H9 (cell line): ENCODE measurements at regions not wholly inside any gene's neighbourhood (a gene's known extent, or its start where the extent isn't known, plus 50 kb on each side); places are given as distances from the start of the nearest gene placed in this dataset.

Experiments
- DNase-seq: peaks from one replicate; pipeline ENCODE4 v3.0.0-alpha.2; 2017
- H2AFZ ChIP-seq: one replicate; pipeline ENCODE4 v1.6.1; 2013; ENCODE audit warnings: mild to moderate bottlenecking, low read length, control low read depth, moderate library complexity
- H2AK5ac ChIP-seq: 2 replicates; pipeline ENCODE4 v1.6.1; 2013; ENCODE audit warnings: low read length, control low read depth, mixed read lengths; ENCODE audit not compliant: insufficient read length
- H2BK120ac ChIP-seq: one replicate; pipeline ENCODE4 v1.6.1; 2013; ENCODE audit warnings: low read depth, mild to moderate bottlenecking, low read length, control low read depth, inconsistent platforms; ENCODE audit not compliant: poor library complexity, severe bottlenecking
- H2BK12ac ChIP-seq: 2 replicates; pipeline ENCODE4 v1.6.1; 2013; ENCODE audit warnings: low read length, control low read depth, mixed read lengths, low read depth; ENCODE audit not compliant: insufficient read length
- H2BK15ac ChIP-seq: 2 replicates; pipeline ENCODE4 v1.6.1; 2013; ENCODE audit warnings: low read depth, low read length, control low read depth
- H2BK20ac ChIP-seq: one replicate; pipeline ENCODE4 v1.6.1; 2013; ENCODE audit warnings: low read depth, mild to moderate bottlenecking, low read length, control low read depth, inconsistent platforms; ENCODE audit not compliant: poor library complexity, severe bottlenecking
- H2BK5ac ChIP-seq: 2 replicates; pipeline ENCODE4 v1.6.1; 2013; ENCODE audit warnings: low read length, control low read depth, mixed read lengths; ENCODE audit not compliant: insufficient read length
- H3K14ac ChIP-seq: 2 replicates; pipeline ENCODE4 v1.6.1; 2013; ENCODE audit warnings: low read length, control low read depth; ENCODE audit not compliant: insufficient read depth
- H3K18ac ChIP-seq: 2 replicates; pipeline ENCODE4 v1.6.1; 2013; ENCODE audit warnings: low read depth, mild to moderate bottlenecking, mixed read lengths, low read length, control low read depth; ENCODE audit not compliant: insufficient read length
- H3K23ac ChIP-seq: 2 replicates; pipeline ENCODE4 v1.6.1; 2013; ENCODE audit warnings: low read length, control low read depth, mixed read lengths, low read depth; ENCODE audit not compliant: insufficient read length
- H3K23me2 ChIP-seq: 2 replicates; pipeline ENCODE4 v1.6.1; 2013; ENCODE audit warnings: low read depth, mild to moderate bottlenecking, mixed read lengths, low read length, control low read depth; ENCODE audit not compliant: insufficient read length, poor library complexity, severe bottlenecking
- H3K27ac ChIP-seq: 2 replicates; pipeline ENCODE4 v1.5.1; 2013; ENCODE audit warnings: low read length, control low read depth, mixed read lengths, low read depth; ENCODE audit not compliant: insufficient read length
- H3K27me3 ChIP-seq: 2 replicates; pipeline ENCODE4 v1.6.1; 2013; ENCODE audit warnings: low read length, control low read depth, inconsistent platforms; ENCODE audit not compliant: insufficient read depth
- H3K4ac ChIP-seq: 2 replicates; pipeline ENCODE4 v1.6.1; 2013; ENCODE audit warnings: low read depth, mild to moderate bottlenecking, control low read depth, inconsistent platforms, low read length, moderate library complexity
- H3K4me1 ChIP-seq: 2 replicates; pipeline ENCODE4 v1.6.1; 2013; ENCODE audit warnings: low read length, control low read depth, inconsistent platforms; ENCODE audit not compliant: insufficient read depth
- H3K4me2 ChIP-seq: 2 replicates; pipeline ENCODE4 v1.6.1; 2013; ENCODE audit warnings: low read length, control low read depth, mixed read lengths; ENCODE audit not compliant: insufficient read length, insufficient read depth
- H3K56ac ChIP-seq: 2 replicates; pipeline ENCODE4 v1.6.1; 2013; ENCODE audit warnings: low read depth, mild to moderate bottlenecking, mixed read lengths, low read length, control low read depth; ENCODE audit not compliant: insufficient read length
- H3K79me1 ChIP-seq: 2 replicates; pipeline ENCODE4 v1.6.1; 2013; ENCODE audit warnings: low read depth, mild to moderate bottlenecking, moderate library complexity, low read length, control low read depth, inconsistent platforms; ENCODE audit not compliant: insufficient read depth, poor library complexity, severe bottlenecking
- H3K79me2 ChIP-seq: 2 replicates; pipeline ENCODE4 v1.6.1; 2013; ENCODE audit warnings: low read length, control low read depth, inconsistent platforms; ENCODE audit not compliant: insufficient read depth
- H3K9ac ChIP-seq: 2 replicates; pipeline ENCODE4 v1.6.1; 2013; ENCODE audit warnings: low read length, control low read depth, mixed read lengths; ENCODE audit not compliant: insufficient read length; ENCODE audit errors: extremely low read depth
- H3K9me3 ChIP-seq: one replicate; pipeline ENCODE4 v1.6.1; 2013; ENCODE audit warnings: low read depth, low read length, inconsistent platforms; ENCODE audit not compliant: control insufficient read depth
- H3T11ph ChIP-seq: one replicate; pipeline ENCODE4 v1.6.1; 2013; ENCODE audit warnings: mild to moderate bottlenecking, low read length, control low read depth, inconsistent platforms
- H4K20me1 ChIP-seq: one replicate; pipeline ENCODE4 v1.6.1; 2013; ENCODE audit not compliant: control insufficient read depth, insufficient read length, insufficient read depth
- H4K5ac ChIP-seq: 2 replicates; pipeline ENCODE4 v1.6.1; 2013; ENCODE audit warnings: low read depth, mild to moderate bottlenecking, mixed read lengths, low read length, control low read depth; ENCODE audit not compliant: insufficient read length
- H4K8ac ChIP-seq: replicated peaks from 2 replicates; pipeline ENCODE4 v1.6.1; 2013; ENCODE audit warnings: low read length, control low read depth, mixed read lengths, low read depth; ENCODE audit not compliant: insufficient read length
- H4K91ac ChIP-seq: 2 replicates; pipeline ENCODE4 v1.6.1; 2013; ENCODE audit warnings: low read depth, mild to moderate bottlenecking, moderate library complexity, mixed read lengths, low read length, control low read depth; ENCODE audit not compliant: insufficient read length
- H3K27ac Mint-ChIP-seq, 3 experiments: 2 replicates in 2 of 3; 3 replicates in 1 of 3; pipeline ENCODE4 v1.8.0; 2020 to 2021; ENCODE audit warnings: mixed read lengths in 3 of 3, mild to moderate bottlenecking in 1 of 3, moderate library complexity in 1 of 3
- H3K27me3 Mint-ChIP-seq: 2 replicates; pipeline ENCODE4 v1.8.0; 2021; ENCODE audit warnings: low read depth, mild to moderate bottlenecking, moderate library complexity, mixed read lengths
- H3K36me3 Mint-ChIP-seq, 3 experiments: 2 replicates in 2 of 3; 3 replicates in 1 of 3; pipeline ENCODE4 v1.8.0; 2020 to 2021; ENCODE audit warnings: low read depth in 3 of 3, mixed read lengths in 3 of 3; ENCODE audit not compliant: insufficient read depth in 1 of 3
- H3K4me1 Mint-ChIP-seq, 2 experiments: 2 replicates each; pipeline ENCODE4 v1.8.0; 2020; ENCODE audit warnings: mixed read lengths in 2 of 2
- H3K4me3 Mint-ChIP-seq, 2 experiments: 2 replicates in 1 of 2; 3 replicates in 1 of 2; pipeline ENCODE4 v1.8.0; 2020 to 2021; ENCODE audit warnings: mild to moderate bottlenecking in 2 of 2, mixed read lengths in 2 of 2, moderate library complexity in 1 of 2
- H3K9me3 Mint-ChIP-seq, 2 experiments: 2 replicates in 1 of 2; 3 replicates in 1 of 2; pipeline ENCODE4 v1.8.0; 2020; ENCODE audit warnings: mild to moderate bottlenecking in 2 of 2, mixed read lengths in 2 of 2, moderate library complexity in 1 of 2
- CTCF ChIP-seq: fragments of 200-600 bp; sonication (generic); conservative IDR thresholded peaks from 3 replicates; pipeline ENCODE4 v1.8.0; 2021; ENCODE audit warnings: antibody characterized with exemption, mild to moderate bottlenecking
- WGBS: extraction: QIAGEN DNeasy Blood & Tissue Kit; methylation state at CpG from one replicate; pipeline ENCODE4 v1.1.7; 2013; ENCODE audit warnings: missing lambda C conversion rate, low lambda C conversion rate, mixed read lengths; ENCODE audit not compliant: insufficient read length; ENCODE audit errors: extremely low coverage; 5-methylcytosine and 5-hydroxymethylcytosine counted together

- H3K4me1 ChIP-seq, result no peaks in the 10 kb centered on the region
- H3T11ph ChIP-seq, result no peak overlapping the region
- no peaks in the 10 kb centered on the region for H3K79me1 ChIP-seq
- no peak overlapping the region for H3K27ac ChIP-seq
- no peak overlapping the region for H2BK15ac ChIP-seq
- no peak overlapping the region for H4K8ac ChIP-seq
- H4K5ac ChIP-seq, result no peak overlapping the region
- no peak overlapping the region for H2BK12ac ChIP-seq
- Mint-ChIP-seq H3K4me1 (peaks cover 9 to 12% of the 10 kb centered on the region in 2 experiments), H3K9me3 (peaks cover 10 to 15% of the 10 kb centered on the region in 2 experiments), H3K4me3 (no peak overlapping the region), H3K36me3 (peaks cover 3 to 9% (median 3%) of the 10 kb centered on the region in 3 experiments; a peak in 6 of 7 replicates), H3K27ac (no peak overlapping the region), H3K27me3 (peaks cover 62% of the 10 kb centered on the region)
- no peaks in the 10 kb centered on the region for H3K79me2 ChIP-seq
- no peak overlapping the region for H3K23ac ChIP-seq
- TF ChIP-seq CTCF, result no peak
- H2AFZ ChIP-seq, result no peak overlapping the region
- no peak overlapping the region for H2BK120ac ChIP-seq
- no peak overlapping the region for H2BK5ac ChIP-seq
- no peak for DNase-seq
- no peaks in the 10 kb centered on the region for H4K20me1 ChIP-seq
- H3K56ac ChIP-seq, result no peak overlapping the region
- no peak overlapping the region for H2AK5ac ChIP-seq
- H3K14ac ChIP-seq, result no peak overlapping the region
- no peak overlapping the region for H2BK20ac ChIP-seq
- H4K91ac ChIP-seq, result no peak overlapping the region
- H3K9ac ChIP-seq, result no peak overlapping the region
- no peak overlapping the region for H3K4ac ChIP-seq
- H3K23me2 ChIP-seq, result no peaks in the 10 kb centered on the region
- no peak overlapping the region for H3K4me2 ChIP-seq
- no peaks in the 10 kb centered on the region for H3K9me3 ChIP-seq
- no peaks in the 10 kb centered on the region for H3K27me3 ChIP-seq
- H3K18ac ChIP-seq, result no peak overlapping the region
- no CpG with 5 or more reads among the region's 8 CpGs for WGBS
Measured at GRCh38 chr13:112233716-112234115, 142.4 kb upstream of the SPACA7 start.
